Liver (tissue), 3 donors: ENCODE measurements at regions not wholly inside any gene's neighbourhood (a gene's known extent, or its start where the extent isn't known, plus 50 kb on each side); places are given as distances from the start of the nearest gene placed in this dataset.

Source experiments
- EGR1 ChIP-seq, 2 donors: IDR thresholded peaks; 2 replicates each; pipeline ENCODE4 v1.6.1; 2016 to 2018; ENCODE audit warnings: antibody characterized with exemption in 2 of 2, low read depth in 2 of 2
- FOXA1 ChIP-seq: IDR thresholded peaks from 2 replicates; pipeline ENCODE4 v1.6.1; 2016; ENCODE audit warnings: antibody characterized with exemption
- GABPA ChIP-seq, 2 donors: IDR thresholded peaks in 1 of 2; conservative IDR thresholded peaks in 1 of 2; 2 replicates each; pipeline ENCODE4 v1.6.1; 2016; ENCODE audit warnings: antibody characterized with exemption in 2 of 2, mild to moderate bottlenecking in 1 of 2, moderate library complexity in 1 of 2
- JUND ChIP-seq, 2 donors: IDR thresholded peaks; 2 replicates each; pipeline ENCODE4 v1.6.1; 2016; ENCODE audit warnings: antibody characterized with exemption in 2 of 2
- RAD21 ChIP-seq, 2 donors: IDR thresholded peaks; 2 replicates each; pipeline ENCODE4 v1.6.1; 2016; ENCODE audit warnings: antibody characterized with exemption in 2 of 2, mild to moderate bottlenecking in 2 of 2
- RXRA ChIP-seq, 2 donors: IDR thresholded peaks; 2 replicates each; pipeline ENCODE4 v1.6.1; 2017 to 2018; ENCODE audit warnings: antibody characterized with exemption in 2 of 2, mild to moderate bottlenecking in 1 of 2
- SP1 ChIP-seq: IDR thresholded peaks from 2 replicates; pipeline ENCODE4 v1.6.1; 2018; ENCODE audit warnings: antibody characterized with exemption, mild to moderate bottlenecking
- TAF1 ChIP-seq: conservative IDR thresholded peaks from 2 replicates; pipeline ENCODE4 v1.6.1; 2016; ENCODE audit warnings: antibody characterized with exemption, mild to moderate bottlenecking
- YY1 ChIP-seq: IDR thresholded peaks from 2 replicates; pipeline ENCODE4 v1.6.1; 2016; ENCODE audit warnings: antibody characterized with exemption, mild to moderate bottlenecking
- TF ChIP-seq, protein P1 (sequence below): IDR thresholded peaks from 2 replicates; pipeline ENCODE4 v1.6.1; 2016; ENCODE audit warnings: antibody characterized with exemption
- TF ChIP-seq, protein P2 (sequence below): fragments of 150-350 bp; IDR thresholded peaks from 2 replicates; pipeline ENCODE4 v1.5.1; 2017; ENCODE audit warnings: improper control_type of control experiment, low read depth, low read length; ENCODE audit not compliant: missing input control
- TF ChIP-seq, protein P3 (sequence below): IDR thresholded peaks from 2 replicates; pipeline ENCODE4 v1.6.1; 2016; ENCODE audit warnings: antibody characterized with exemption
- TF ChIP-seq, protein P4 (sequence below): IDR thresholded peaks from 2 replicates; pipeline ENCODE4 v1.6.1; 2016; ENCODE audit warnings: antibody characterized with exemption, mild to moderate bottlenecking
- donor health status: healthy.
- donor health status: healthy.

DNA sequence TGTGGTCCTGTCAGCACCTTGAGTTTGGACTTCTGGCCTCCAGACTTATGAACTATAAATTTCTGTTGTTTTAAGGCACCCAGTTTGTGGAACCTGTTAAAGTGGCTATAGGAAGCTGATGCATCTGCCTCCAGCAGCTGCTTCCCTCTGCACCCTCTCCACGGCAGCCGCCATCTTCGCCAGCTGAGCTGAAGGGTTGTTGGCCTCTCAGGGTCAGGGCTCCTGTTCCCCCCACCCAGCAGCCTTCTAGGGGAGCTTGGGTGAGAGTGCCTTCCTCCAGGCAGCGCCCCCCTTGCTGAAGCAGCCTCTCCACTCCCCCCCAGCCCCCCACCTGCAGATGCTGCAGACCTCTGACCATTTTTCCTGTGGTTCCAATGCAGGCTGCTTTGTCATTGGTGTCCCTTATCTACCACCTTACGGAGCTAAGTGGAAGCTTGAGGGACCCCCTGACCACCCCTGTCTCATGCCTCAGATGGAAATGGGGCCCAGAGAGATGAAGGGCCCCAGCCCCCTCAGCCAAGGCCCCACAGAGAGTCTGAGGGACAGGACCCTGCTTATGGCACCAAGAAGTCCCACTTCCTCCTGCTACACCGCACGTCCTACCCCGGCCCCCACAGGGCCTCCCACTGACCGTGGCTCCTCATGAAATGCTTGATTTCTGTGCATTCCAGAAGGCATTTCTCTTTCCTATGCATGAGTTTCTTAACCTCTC, 61.4 kb upstream of the TLE3 start:
- TF ChIP-seq RAD21 (IDR thresholded peaks at IDR 0.05), result no peak
- TF ChIP-seq, protein P1, sequence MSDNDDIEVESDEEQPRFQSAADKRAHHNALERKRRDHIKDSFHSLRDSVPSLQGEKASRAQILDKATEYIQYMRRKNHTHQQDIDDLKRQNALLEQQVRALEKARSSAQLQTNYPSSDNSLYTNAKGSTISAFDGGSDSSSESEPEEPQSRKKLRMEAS, result no peak
- TF ChIP-seq TAF1, result no peak
- TF ChIP-seq, protein P2, sequence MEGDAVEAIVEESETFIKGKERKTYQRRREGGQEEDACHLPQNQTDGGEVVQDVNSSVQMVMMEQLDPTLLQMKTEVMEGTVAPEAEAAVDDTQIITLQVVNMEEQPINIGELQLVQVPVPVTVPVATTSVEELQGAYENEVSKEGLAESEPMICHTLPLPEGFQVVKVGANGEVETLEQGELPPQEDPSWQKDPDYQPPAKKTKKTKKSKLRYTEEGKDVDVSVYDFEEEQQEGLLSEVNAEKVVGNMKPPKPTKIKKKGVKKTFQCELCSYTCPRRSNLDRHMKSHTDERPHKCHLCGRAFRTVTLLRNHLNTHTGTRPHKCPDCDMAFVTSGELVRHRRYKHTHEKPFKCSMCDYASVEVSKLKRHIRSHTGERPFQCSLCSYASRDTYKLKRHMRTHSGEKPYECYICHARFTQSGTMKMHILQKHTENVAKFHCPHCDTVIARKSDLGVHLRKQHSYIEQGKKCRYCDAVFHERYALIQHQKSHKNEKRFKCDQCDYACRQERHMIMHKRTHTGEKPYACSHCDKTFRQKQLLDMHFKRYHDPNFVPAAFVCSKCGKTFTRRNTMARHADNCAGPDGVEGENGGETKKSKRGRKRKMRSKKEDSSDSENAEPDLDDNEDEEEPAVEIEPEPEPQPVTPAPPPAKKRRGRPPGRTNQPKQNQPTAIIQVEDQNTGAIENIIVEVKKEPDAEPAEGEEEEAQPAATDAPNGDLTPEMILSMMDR, result no peak
- TF ChIP-seq, protein P3, sequence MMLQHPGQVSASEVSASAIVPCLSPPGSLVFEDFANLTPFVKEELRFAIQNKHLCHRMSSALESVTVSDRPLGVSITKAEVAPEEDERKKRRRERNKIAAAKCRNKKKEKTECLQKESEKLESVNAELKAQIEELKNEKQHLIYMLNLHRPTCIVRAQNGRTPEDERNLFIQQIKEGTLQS, result no peak
- TF ChIP-seq, protein P4, sequence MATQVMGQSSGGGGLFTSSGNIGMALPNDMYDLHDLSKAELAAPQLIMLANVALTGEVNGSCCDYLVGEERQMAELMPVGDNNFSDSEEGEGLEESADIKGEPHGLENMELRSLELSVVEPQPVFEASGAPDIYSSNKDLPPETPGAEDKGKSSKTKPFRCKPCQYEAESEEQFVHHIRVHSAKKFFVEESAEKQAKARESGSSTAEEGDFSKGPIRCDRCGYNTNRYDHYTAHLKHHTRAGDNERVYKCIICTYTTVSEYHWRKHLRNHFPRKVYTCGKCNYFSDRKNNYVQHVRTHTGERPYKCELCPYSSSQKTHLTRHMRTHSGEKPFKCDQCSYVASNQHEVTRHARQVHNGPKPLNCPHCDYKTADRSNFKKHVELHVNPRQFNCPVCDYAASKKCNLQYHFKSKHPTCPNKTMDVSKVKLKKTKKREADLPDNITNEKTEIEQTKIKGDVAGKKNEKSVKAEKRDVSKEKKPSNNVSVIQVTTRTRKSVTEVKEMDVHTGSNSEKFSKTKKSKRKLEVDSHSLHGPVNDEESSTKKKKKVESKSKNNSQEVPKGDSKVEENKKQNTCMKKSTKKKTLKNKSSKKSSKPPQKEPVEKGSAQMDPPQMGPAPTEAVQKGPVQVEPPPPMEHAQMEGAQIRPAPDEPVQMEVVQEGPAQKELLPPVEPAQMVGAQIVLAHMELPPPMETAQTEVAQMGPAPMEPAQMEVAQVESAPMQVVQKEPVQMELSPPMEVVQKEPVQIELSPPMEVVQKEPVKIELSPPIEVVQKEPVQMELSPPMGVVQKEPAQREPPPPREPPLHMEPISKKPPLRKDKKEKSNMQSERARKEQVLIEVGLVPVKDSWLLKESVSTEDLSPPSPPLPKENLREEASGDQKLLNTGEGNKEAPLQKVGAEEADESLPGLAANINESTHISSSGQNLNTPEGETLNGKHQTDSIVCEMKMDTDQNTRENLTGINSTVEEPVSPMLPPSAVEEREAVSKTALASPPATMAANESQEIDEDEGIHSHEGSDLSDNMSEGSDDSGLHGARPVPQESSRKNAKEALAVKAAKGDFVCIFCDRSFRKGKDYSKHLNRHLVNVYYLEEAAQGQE, result no peak
- no peak for TF ChIP-seq FOXA1
- no peak for TF ChIP-seq SP1
- TF ChIP-seq YY1, result no peak
- no peak for TF ChIP-seq JUND (IDR thresholded peaks at IDR 0.05)
- TF ChIP-seq GABPA (IDR thresholded peaks at IDR 0.05 in 1 of 2, conservative IDR thresholded peaks at IDR 0.05 in 1 of 2), result no peak
- no peak for TF ChIP-seq EGR1 (IDR thresholded peaks at IDR 0.05; ENCODE audit: low read depth in 2 of 2)
- no peak for TF ChIP-seq RXRA (IDR thresholded peaks at IDR 0.05)
